GM12864 (cell line): ENCODE measurements at regions not wholly inside any gene's neighbourhood (a gene's known extent, or its start where the extent isn't known, plus 50 kb on each side); places are given as distances from the start of the nearest gene placed in this dataset.
"Not testable (repeated sequence)": the region's sequence is repeated elsewhere in the genome, so short reads cannot be mapped to it uniquely, and the experiment has no call there.

Source experiments
- DNase-seq: peaks from one replicate; pipeline ENCODE4 v3.0.0-alpha.2; 2011; ENCODE audit warnings: low read depth
- H3K4me3 ChIP-seq: 2 replicates; pipeline ENCODE4 v1.5.1; 2011; ENCODE audit warnings: mild to moderate bottlenecking, low read depth, low read length, control low read depth
- TF ChIP-seq, protein P1 (sequence below): IDR thresholded peaks from 2 replicates; pipeline ENCODE4 v1.5.1; 2011; ENCODE audit warnings: low read depth, mild to moderate bottlenecking, moderate library complexity, low read length, control low read depth, inconsistent platforms; ENCODE audit errors: missing control alignments

DNA sequence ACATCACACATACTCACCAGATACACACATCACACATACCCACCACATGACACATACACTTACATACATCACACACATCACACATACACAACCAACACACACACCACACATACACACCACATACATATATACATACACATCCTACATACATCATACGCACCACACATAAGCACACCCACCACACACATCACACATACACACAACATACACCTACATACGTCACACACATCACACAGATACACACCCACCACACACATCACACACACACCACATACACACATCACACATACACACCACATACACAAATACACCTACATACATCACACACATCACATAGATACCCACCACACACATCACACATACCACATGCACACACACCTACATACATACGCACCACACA, 158.4 kb downstream of the NDUFA10 start:
- TF ChIP-seq, protein P1, sequence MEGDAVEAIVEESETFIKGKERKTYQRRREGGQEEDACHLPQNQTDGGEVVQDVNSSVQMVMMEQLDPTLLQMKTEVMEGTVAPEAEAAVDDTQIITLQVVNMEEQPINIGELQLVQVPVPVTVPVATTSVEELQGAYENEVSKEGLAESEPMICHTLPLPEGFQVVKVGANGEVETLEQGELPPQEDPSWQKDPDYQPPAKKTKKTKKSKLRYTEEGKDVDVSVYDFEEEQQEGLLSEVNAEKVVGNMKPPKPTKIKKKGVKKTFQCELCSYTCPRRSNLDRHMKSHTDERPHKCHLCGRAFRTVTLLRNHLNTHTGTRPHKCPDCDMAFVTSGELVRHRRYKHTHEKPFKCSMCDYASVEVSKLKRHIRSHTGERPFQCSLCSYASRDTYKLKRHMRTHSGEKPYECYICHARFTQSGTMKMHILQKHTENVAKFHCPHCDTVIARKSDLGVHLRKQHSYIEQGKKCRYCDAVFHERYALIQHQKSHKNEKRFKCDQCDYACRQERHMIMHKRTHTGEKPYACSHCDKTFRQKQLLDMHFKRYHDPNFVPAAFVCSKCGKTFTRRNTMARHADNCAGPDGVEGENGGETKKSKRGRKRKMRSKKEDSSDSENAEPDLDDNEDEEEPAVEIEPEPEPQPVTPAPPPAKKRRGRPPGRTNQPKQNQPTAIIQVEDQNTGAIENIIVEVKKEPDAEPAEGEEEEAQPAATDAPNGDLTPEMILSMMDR, result no peak
- H3K4me3 ChIP-seq, result no peak overlapping the region
- no peak for DNase-seq

DNA sequence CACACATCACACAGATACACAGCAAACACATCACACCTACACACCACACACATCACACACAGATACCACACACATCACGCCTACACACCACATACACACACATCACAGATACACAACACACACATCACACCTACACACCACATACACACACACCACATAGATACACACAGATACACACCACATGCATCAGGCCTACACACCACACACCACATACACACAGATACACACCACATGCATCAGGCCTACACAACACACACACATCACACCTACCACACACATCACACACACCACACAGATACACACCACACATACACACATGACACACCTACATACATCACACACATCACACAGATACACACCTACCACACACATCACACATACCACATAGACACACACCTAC, 158.8 kb downstream of the NDUFA10 start:
- TF ChIP-seq, protein P1, result no peak
- no peak for DNase-seq
- no peak overlapping the region for H3K4me3 ChIP-seq

DNA sequence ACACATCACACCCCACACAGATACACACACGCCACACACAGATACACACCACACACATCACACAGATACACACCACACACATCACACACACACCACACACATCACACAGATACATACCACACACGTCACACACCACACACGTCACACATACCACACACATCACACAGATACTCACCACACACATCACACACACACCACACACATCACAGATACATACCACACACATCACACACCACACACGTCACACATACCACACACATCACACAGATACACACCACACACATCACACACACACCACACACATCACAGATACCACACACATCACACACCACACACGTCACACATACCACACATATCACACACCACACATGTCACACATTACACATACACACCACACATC, 159.3 kb downstream of the NDUFA10 start:
- not testable (repeated sequence) for H3K4me3 ChIP-seq, DNase-seq

DNA sequence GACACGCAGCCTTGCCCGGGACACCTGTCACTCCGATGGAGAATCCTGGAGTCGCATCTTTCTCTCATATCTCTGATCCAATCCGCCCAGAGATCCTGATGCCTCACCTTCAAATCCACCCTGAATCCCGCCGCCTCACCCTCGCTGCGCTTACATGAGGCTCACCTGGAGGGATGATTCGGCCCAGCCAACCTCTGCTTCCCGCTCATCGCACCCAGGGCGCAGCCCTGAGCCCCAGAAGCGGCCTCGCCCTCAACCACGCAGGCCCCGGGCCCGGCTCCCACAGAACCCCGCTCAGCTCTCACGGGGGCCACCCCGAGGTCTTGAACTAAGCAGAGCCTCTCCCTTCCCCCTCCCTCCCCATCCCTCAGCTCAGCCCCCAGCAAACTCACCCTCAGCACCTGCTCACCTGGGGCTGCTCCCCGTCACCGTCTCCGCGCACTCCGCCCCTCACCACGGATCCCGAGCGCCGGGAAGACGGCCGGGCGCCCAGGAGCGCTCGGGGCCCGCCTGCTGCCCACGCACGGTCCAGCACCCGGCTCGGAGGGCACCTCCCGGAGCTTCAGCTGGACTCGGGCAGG, 160.0 kb downstream of the NDUFA10 start:
- TF ChIP-seq, protein P1, result no peak
- H3K4me3 ChIP-seq, result no peak overlapping the region
- DNase-seq, result no peak

DNA sequence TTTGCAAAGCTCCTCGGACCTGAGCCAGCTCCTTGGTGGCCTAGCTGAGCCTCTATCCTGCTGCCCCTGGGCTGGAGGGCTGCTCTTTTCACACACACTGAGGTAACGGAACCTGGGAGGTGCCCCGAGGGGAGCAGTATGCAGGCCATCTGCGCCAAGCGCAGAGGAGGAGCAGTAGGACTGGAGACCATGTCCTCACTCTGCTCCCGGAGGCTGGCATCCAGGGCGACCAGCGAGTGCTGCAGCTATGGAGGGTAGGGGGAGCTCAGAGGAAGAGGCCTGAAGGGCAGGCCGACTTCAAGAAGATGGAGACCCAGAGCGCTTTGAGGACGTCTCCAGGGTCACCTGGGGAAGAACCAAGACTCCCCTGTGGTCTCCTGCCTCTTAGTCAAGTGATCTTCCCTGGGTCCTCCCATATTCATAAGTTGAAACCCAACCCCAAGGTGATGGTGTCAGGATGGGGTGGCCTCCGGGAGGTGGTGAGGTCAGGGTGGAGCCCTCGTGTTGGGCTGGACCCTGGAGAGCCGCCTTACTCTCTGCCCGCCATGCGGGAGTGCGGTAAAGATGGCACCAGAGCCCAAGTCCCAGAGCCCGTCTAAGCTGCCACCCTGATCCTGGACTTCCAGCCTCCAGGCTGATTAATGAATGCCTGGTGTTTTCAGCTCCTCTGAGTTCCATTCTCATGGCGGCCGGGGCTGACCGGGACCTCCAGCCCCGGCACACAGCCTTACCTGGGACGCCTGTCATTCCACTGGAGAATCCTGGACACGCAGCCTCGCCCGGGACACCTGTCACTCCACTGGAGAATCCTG, 160.7 kb downstream of the NDUFA10 start:
- TF ChIP-seq, protein P1, result no peak
- no peak overlapping the region for H3K4me3 ChIP-seq
- DNase-seq, result no peak

DNA sequence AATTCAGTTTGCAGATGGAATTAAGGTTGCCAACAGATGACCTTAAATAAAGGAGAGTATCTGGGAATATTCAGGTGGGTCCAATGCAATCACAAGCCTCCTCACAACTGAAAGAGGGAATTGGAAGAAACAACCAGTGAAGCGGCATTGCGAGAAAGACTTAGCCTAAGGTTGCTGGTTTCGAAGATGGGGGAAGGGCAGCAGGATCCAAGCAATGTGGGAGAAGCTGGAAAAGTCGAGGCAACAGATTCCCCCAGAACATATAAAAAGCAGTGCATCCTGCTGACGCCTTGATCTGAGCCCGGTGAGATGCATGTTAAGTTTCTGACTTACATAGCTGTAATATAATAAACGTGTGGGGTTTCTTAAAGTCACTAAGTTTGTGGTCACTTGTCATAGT, 162.5 kb downstream of the NDUFA10 start:
- DNase-seq, result no peak
- TF ChIP-seq, protein P1, result no peak
- H3K4me3 ChIP-seq, result no peak overlapping the region

DNA sequence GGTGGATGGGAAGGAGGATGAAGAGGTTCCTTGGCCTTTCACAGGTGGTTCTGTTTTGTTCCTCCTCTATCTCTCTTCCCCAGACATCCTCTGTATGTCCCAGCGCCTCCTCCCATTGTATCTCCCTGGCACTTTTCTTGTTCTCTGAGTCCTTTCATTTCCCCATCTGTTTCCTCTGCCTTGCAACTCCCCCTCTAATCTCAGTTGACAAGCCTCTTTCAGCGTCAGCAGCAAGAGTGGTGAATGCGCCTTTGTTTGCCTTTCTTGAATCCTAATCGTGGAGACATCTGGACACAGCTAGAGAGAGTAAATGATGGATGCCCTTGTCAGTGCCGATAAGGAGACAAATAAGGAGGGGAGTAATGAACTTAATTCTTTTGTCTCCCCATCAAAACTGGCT, 167.0 kb downstream of the NDUFA10 start:
- TF ChIP-seq, protein P1, result no peak
- no peak for DNase-seq
- no peak overlapping the region for H3K4me3 ChIP-seq
